Large intestine (tissue), 3 donors: ENCODE measurements at regions not wholly inside any gene's neighbourhood (a gene's known extent, or its start where the extent isn't known, plus 50 kb on each side); places are given as distances from the start of the nearest gene placed in this dataset.
"Not testable (repeated sequence)": the region's sequence is repeated elsewhere in the genome, so short reads cannot be mapped to it uniquely, and the experiment has no call there.

Experiments used
- DNase-seq, 2 donors: peaks; one replicate each; pipeline versions ENCODE4 v3.0.0 to v3.0.0-alpha.2; 2013
- H3K27ac ChIP-seq: one replicate; pipeline ENCODE4 v1.5.1; 2013; ENCODE audit warnings: low read length
- H3K27me3 ChIP-seq: 2 replicates; pipeline ENCODE4 v1.6.1; 2013; ENCODE audit warnings: low read length; ENCODE audit not compliant: control insufficient read depth, insufficient read depth
- H3K36me3 ChIP-seq: 2 replicates; pipeline ENCODE4 v1.6.1; 2013; ENCODE audit warnings: low read length; ENCODE audit not compliant: control insufficient read depth, insufficient read depth
- H3K4me1 ChIP-seq: one replicate; pipeline ENCODE4 v1.6.1; 2013; ENCODE audit warnings: low read length; ENCODE audit not compliant: control insufficient read depth, insufficient read depth
- H3K4me3 ChIP-seq: one replicate; pipeline ENCODE4 v1.5.1; 2013; ENCODE audit warnings: low read length
- H3K9me3 ChIP-seq: one replicate; pipeline ENCODE4 v1.6.1; 2013; ENCODE audit warnings: mild to moderate bottlenecking, low read depth, low read length, moderate library complexity; ENCODE audit not compliant: control insufficient read depth
- WGBS: methylation state at CpG from one replicate; pipeline ENCODE4 v1.1.5; 2013; ENCODE audit warnings: low lambda C conversion rate; ENCODE audit not compliant: insufficient coverage; 5-methylcytosine and 5-hydroxymethylcytosine counted together

GRCh38 chr4:83926950-83927349 is 391.0 kb downstream of the GPAT3 start:
- no peak overlapping the region for H3K4me3 ChIP-seq
- 80% methylated on average over 1 of the region's 1 CpG for WGBS

GRCh38 chr4:83923341-83923740 is 387.4 kb downstream of the GPAT3 start:
- no peaks in the 10 kb centered on the region for H3K4me1 ChIP-seq
- 100% methylated on average over 1 of the region's 1 CpG for WGBS
- H3K27ac ChIP-seq, result no peak overlapping the region
- DNase-seq, result no peak
- H3K36me3 ChIP-seq, result no peaks in the 10 kb centered on the region
- H3K27me3 ChIP-seq, result no peaks in the 10 kb centered on the region
- no peak overlapping the region for H3K4me3 ChIP-seq
- no peaks in the 10 kb centered on the region for H3K9me3 ChIP-seq

More at GRCh38 chr4:83926950-83927349, 391.0 kb downstream of the GPAT3 start:
- H3K27me3 ChIP-seq, result no peaks in the 10 kb centered on the region
- H3K4me1 ChIP-seq, result no peaks in the 10 kb centered on the region
- H3K36me3 ChIP-seq, result no peaks in the 10 kb centered on the region
- H3K27ac ChIP-seq, result no peak overlapping the region
- no peaks in the 10 kb centered on the region for H3K9me3 ChIP-seq
- no peak for DNase-seq

GRCh38 chr4:83922402-83922801 is 386.5 kb downstream of the GPAT3 start:
- no peak overlapping the region for H3K4me3 ChIP-seq
- no peaks in the 10 kb centered on the region for H3K9me3 ChIP-seq
- H3K4me1 ChIP-seq, result no peaks in the 10 kb centered on the region
- no peaks in the 10 kb centered on the region for H3K27me3 ChIP-seq
- H3K27ac ChIP-seq, result no peak overlapping the region
- no CpG with 5 or more reads among the region's 1 CpG for WGBS
- H3K36me3 ChIP-seq, result no peaks in the 10 kb centered on the region
- DNase-seq, result no peak

- no peaks in the 10 kb centered on the region for H3K27me3 ChIP-seq
- H3K27ac ChIP-seq, result no peak overlapping the region
- H3K36me3 ChIP-seq, result no peaks in the 10 kb centered on the region
- H3K4me1 ChIP-seq, result no peaks in the 10 kb centered on the region
- 94% methylated on average over 3 of the region's 8 CpGs for WGBS
- H3K4me3 ChIP-seq, result no peak overlapping the region
- DNase-seq, result no peak
- H3K9me3 ChIP-seq, result no peaks in the 10 kb centered on the region
These were observed 385.2 kb downstream of the GPAT3 start for GRCh38 chr4:83921124-83921523.

GRCh38 chr4:83920375-83920774 is 384.5 kb downstream of the GPAT3 start:
- H3K9me3 ChIP-seq, result no peaks in the 10 kb centered on the region
- no peak for DNase-seq
- no peaks in the 10 kb centered on the region for H3K36me3 ChIP-seq
- no peaks in the 10 kb centered on the region for H3K4me1 ChIP-seq
- H3K27ac ChIP-seq, result no peak overlapping the region
- H3K27me3 ChIP-seq, result no peaks in the 10 kb centered on the region
- WGBS, result 100% methylated on average over 1 of the region's 3 CpGs
- no peak overlapping the region for H3K4me3 ChIP-seq

- Histone ChIP-seq H3K9me3 (no peaks in the 10 kb centered on the region), H3K27ac (no peak overlapping the region), H3K4me3 (no peak overlapping the region), H3K36me3 (no peaks in the 10 kb centered on the region), H3K27me3 (no peaks in the 10 kb centered on the region), H3K4me1 (no peaks in the 10 kb centered on the region)
- no peak for DNase-seq
- WGBS, result no CpG with 5 or more reads among the region's 8 CpGs
These were observed 381.7 kb downstream of the GPAT3 start for GRCh38 chr4:83917572-83917971.

GRCh38 chr4:83910693-83911092 is 374.8 kb downstream of the GPAT3 start:
- Histone ChIP-seq H3K4me1 (no peaks in the 10 kb centered on the region), H3K4me3 (no peak overlapping the region), H3K36me3 (no peaks in the 10 kb centered on the region), H3K27ac (no peak overlapping the region), H3K9me3 (no peaks in the 10 kb centered on the region), H3K27me3 (peaks cover 7% of the 10 kb centered on the region)
- no peak for DNase-seq
- WGBS, result 33% methylated on average over 1 of the region's 1 CpG

- WGBS, result no CpG with 5 or more reads among the region's 2 CpGs
- no peak overlapping the region for H3K27ac ChIP-seq
- DNase-seq, result no peak
- H3K4me1 ChIP-seq, result no peaks in the 10 kb centered on the region
- H3K9me3 ChIP-seq, result no peaks in the 10 kb centered on the region
- H3K4me3 ChIP-seq, result no peak overlapping the region
- no peaks in the 10 kb centered on the region for H3K36me3 ChIP-seq
- peaks cover 7% of the 10 kb centered on the region for H3K27me3 ChIP-seq
These were observed 370.7 kb downstream of the GPAT3 start for GRCh38 chr4:83906561-83906960.

- no peaks in the 10 kb centered on the region for H3K4me1 ChIP-seq
- H3K36me3 ChIP-seq, result no peaks in the 10 kb centered on the region
- peaks cover 6% of the 10 kb centered on the region for H3K27me3 ChIP-seq
- H3K9me3 ChIP-seq, result no peaks in the 10 kb centered on the region
- DNase-seq, result no peak
- H3K4me3 ChIP-seq, result no peak overlapping the region
- no peak overlapping the region for H3K27ac ChIP-seq
These were observed 370.0 kb downstream of the GPAT3 start for GRCh38 chr4:83905952-83906351.

- not testable (repeated sequence) for H3K27me3 ChIP-seq, DNase-seq, H3K4me3 ChIP-seq, H3K27ac ChIP-seq, H3K9me3 ChIP-seq, H3K4me1 ChIP-seq, H3K36me3 ChIP-seq
- 0% methylated on average over 1 of the region's 1 CpG for WGBS
These were observed 367.8 kb downstream of the GPAT3 start for GRCh38 chr4:83903740-83904139.

- H3K27ac ChIP-seq, result no peak overlapping the region
- no peaks in the 10 kb centered on the region for H3K36me3 ChIP-seq
- no peaks in the 10 kb centered on the region for H3K27me3 ChIP-seq
- H3K9me3 ChIP-seq, result no peaks in the 10 kb centered on the region
- WGBS, result no CpG with 5 or more reads among the region's 1 CpG
- no peaks in the 10 kb centered on the region for H3K4me1 ChIP-seq
- no peak overlapping the region for H3K4me3 ChIP-seq
- no peak for DNase-seq
These were observed 358.9 kb downstream of the GPAT3 start for GRCh38 chr4:83894831-83895230.
